Parathyroid adenoma (tissue), 2 donors: ENCODE measurements at regions not wholly inside any gene's neighbourhood (a gene's known extent, or its start where the extent isn't known, plus 50 kb on each side); places are given as distances from the start of the nearest gene placed in this dataset.

ENCODE experiments used
- H2AFZ ChIP-seq: fragments of 300-600 bp; sonication (generic); one replicate; pipeline ENCODE4 v1.7.0; 2017; ENCODE audit warnings: antibody characterized with exemption, mild to moderate bottlenecking
- H3K27ac ChIP-seq: fragments of 300-600 bp; sonication (generic); one replicate; pipeline ENCODE4 v1.7.0; 2017
- H3K27me3 ChIP-seq: fragments of 300-600 bp; sonication (generic); one replicate; pipeline ENCODE4 v1.7.0; 2017; ENCODE audit warnings: low read length; ENCODE audit not compliant: control insufficient read depth, insufficient read depth
- H3K36me3 ChIP-seq: fragments of 300-600 bp; sonication (generic); one replicate; pipeline ENCODE4 v1.7.0; 2017; ENCODE audit warnings: low read length; ENCODE audit not compliant: control insufficient read depth, insufficient read depth
- H3K4me1 ChIP-seq: fragments of 300-600 bp; sonication (generic); one replicate; pipeline ENCODE4 v1.7.0; 2017; ENCODE audit warnings: control low read depth
- H3K4me2 ChIP-seq: fragments of 300-600 bp; sonication (generic); one replicate; pipeline ENCODE4 v1.7.0; 2017; ENCODE audit warnings: low read length
- H3K4me3 ChIP-seq: fragments of 300-600 bp; sonication (generic); one replicate; pipeline ENCODE4 v1.7.0; 2017; ENCODE audit warnings: low read depth, low read length
- H3K79me2 ChIP-seq: fragments of 300-600 bp; sonication (generic); one replicate; pipeline ENCODE4 v1.7.0; 2017; ENCODE audit warnings: control low read depth
- H3K9ac ChIP-seq: fragments of 300-600 bp; sonication (generic); one replicate; pipeline ENCODE4 v1.7.0; 2017; ENCODE audit warnings: mild to moderate bottlenecking
- H3K9me3 ChIP-seq: fragments of 300-600 bp; sonication (generic); one replicate; pipeline ENCODE4 v1.7.0; 2017; ENCODE audit warnings: low read length; ENCODE audit not compliant: control insufficient read depth
- TF ChIP-seq, protein P1 (sequence below): fragments of 300-600 bp; sonication (generic); IDR thresholded peaks from one replicate; pipeline ENCODE4 v1.7.0; 2017; ENCODE audit warnings: antibody characterized with exemption, mild to moderate bottlenecking
- donor health status: primary hyperparathyroidism.

DNA sequence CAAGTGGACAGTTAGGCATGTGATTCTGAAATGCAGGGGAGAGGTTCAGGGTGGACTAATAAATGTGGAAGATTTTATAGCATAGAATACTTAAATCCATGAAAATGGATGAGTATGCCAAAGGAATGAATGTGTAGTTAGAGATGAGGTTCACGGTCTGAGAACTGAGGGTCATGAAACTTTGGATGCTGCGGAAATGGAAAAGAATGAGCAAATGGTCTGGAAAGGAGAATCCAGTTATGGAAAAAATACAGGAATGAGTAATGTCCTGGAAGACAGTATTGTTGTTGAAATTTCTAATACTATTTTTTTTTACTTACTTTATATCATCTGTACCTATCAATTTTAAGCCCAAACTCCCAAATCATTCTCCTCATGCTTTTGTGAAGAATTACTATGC is 2369.4 kb downstream of the MAT2B start:
- Histone ChIP-seq H3K4me3 (no peak overlapping the region), H2AFZ (no peak overlapping the region), H3K4me1 (no peaks in the 10 kb centered on the region), H3K27ac (no peak overlapping the region), H3K27me3 (no peaks in the 10 kb centered on the region), H3K79me2 (no peaks in the 10 kb centered on the region), H3K9ac (no peak overlapping the region), H3K36me3 (no peaks in the 10 kb centered on the region), H3K4me2 (no peak overlapping the region), H3K9me3 (no peaks in the 10 kb centered on the region)
- TF ChIP-seq, protein P1, sequence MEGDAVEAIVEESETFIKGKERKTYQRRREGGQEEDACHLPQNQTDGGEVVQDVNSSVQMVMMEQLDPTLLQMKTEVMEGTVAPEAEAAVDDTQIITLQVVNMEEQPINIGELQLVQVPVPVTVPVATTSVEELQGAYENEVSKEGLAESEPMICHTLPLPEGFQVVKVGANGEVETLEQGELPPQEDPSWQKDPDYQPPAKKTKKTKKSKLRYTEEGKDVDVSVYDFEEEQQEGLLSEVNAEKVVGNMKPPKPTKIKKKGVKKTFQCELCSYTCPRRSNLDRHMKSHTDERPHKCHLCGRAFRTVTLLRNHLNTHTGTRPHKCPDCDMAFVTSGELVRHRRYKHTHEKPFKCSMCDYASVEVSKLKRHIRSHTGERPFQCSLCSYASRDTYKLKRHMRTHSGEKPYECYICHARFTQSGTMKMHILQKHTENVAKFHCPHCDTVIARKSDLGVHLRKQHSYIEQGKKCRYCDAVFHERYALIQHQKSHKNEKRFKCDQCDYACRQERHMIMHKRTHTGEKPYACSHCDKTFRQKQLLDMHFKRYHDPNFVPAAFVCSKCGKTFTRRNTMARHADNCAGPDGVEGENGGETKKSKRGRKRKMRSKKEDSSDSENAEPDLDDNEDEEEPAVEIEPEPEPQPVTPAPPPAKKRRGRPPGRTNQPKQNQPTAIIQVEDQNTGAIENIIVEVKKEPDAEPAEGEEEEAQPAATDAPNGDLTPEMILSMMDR = no peak

DNA sequence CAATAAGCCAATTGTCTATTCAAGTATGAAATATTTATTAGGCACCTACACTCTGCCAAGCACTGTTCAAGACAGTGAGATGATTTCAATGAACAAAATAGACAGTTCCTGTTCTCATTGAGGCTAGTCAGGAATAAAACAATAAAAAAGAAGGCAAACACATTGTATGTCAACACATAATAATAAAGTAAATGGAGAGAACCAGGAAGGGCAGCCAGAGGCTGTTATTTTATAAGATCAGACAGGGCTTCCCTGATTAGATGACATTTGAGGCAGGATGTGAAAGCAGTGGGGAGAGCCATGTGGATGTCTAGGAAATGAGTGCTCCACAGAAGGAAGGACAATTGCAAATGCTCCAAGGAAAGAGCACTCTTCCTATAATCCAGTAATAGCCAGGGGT is 2371.1 kb downstream of the MAT2B start:
- H3K9ac ChIP-seq = no peak overlapping the region
- no peaks in the 10 kb centered on the region for H3K79me2 ChIP-seq
- no peaks in the 10 kb centered on the region for H3K27me3 ChIP-seq
- TF ChIP-seq, protein P1 = no peak
- H3K4me3 ChIP-seq = no peak overlapping the region
- H2AFZ ChIP-seq = no peak overlapping the region
- no peak overlapping the region for H3K4me2 ChIP-seq
- no peaks in the 10 kb centered on the region for H3K9me3 ChIP-seq
- no peaks in the 10 kb centered on the region for H3K36me3 ChIP-seq
- no peaks in the 10 kb centered on the region for H3K4me1 ChIP-seq
- H3K27ac ChIP-seq = no peak overlapping the region

DNA sequence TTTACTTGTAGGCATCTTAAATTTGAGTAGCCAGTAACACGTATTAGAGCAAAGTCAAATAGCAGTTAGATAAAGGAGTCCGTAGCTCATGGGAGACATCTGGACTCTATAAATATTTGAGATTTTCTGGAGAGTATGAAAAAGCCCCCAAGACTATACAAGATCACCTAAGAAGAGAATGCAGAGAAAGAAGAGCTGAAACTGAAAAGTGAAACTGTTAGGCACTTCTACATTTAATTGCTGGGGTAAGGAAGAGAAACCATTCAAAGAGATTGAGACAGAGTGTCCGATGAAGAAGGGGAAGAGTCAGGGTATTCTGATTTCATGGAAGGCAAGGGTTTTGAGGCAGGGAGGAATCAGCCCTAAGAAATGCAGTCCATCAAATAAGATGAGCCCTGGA is 2372.1 kb downstream of the MAT2B start:
- no peaks in the 10 kb centered on the region for H3K36me3 ChIP-seq
- H2AFZ ChIP-seq = no peak overlapping the region
- TF ChIP-seq, protein P1 = no peak
- no peaks in the 10 kb centered on the region for H3K27me3 ChIP-seq
- H3K9me3 ChIP-seq = no peaks in the 10 kb centered on the region
- H3K4me3 ChIP-seq = no peak overlapping the region
- no peaks in the 10 kb centered on the region for H3K79me2 ChIP-seq
- no peaks in the 10 kb centered on the region for H3K4me1 ChIP-seq
- H3K4me2 ChIP-seq = no peak overlapping the region
- no peak overlapping the region for H3K9ac ChIP-seq
- H3K27ac ChIP-seq = no peak overlapping the region

DNA sequence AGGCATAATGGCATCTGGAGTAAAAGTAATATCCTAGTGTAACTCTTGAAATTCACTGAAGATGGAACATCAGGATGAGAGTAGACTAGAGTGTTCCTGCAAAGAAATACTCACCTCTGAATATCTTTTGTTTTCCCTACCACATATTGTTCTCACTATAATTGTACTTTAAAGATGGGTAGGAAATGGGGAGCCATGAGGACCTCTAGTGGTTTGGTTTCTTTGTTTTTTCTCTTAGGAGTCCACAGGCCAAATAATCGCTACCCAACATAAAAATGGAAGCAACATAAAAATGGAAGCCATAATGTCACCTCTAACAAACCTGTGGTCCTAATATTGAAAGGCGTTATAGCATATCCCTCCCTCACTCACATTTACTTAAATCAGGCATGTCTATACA is 2375.8 kb downstream of the MAT2B start:
- H3K79me2 ChIP-seq = no peaks in the 10 kb centered on the region
- TF ChIP-seq, protein P1 = no peak
- H2AFZ ChIP-seq = no peak overlapping the region
- no peak overlapping the region for H3K4me2 ChIP-seq
- H3K9me3 ChIP-seq = no peaks in the 10 kb centered on the region
- no peak overlapping the region for H3K4me3 ChIP-seq
- H3K27me3 ChIP-seq = no peaks in the 10 kb centered on the region
- no peaks in the 10 kb centered on the region for H3K4me1 ChIP-seq
- no peak overlapping the region for H3K9ac ChIP-seq
- no peak overlapping the region for H3K27ac ChIP-seq
- no peaks in the 10 kb centered on the region for H3K36me3 ChIP-seq

DNA sequence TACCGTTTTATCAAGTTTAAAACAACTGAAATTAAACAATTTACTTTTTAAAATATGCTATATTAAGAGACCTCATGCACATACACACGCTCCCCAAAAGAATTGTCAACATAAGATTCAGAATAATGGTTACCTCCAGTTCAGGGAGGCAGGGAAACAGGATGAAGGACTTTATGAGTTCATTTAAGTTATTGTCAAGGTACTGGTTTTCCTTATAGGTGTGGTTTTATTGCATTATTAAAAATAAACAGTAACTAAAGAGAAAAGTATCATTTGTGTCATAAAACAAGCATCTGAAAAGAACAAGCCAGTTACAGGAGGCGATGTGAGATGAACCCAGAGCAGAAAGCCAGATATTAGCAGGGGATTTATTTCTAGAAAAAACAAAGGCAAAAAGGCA is 2376.7 kb downstream of the MAT2B start:
- Histone ChIP-seq H3K79me2 (no peaks in the 10 kb centered on the region), H3K27me3 (no peaks in the 10 kb centered on the region), H3K36me3 (no peaks in the 10 kb centered on the region), H2AFZ (no peak overlapping the region), H3K9ac (no peak overlapping the region), H3K9me3 (no peaks in the 10 kb centered on the region), H3K27ac (no peak overlapping the region), H3K4me3 (no peak overlapping the region), H3K4me2 (no peak overlapping the region), H3K4me1 (no peaks in the 10 kb centered on the region)
- TF ChIP-seq, protein P1 = no peak
